ENCODE measurements at regions not wholly inside any gene's neighbourhood (a gene's known extent, or its start where the extent isn't known, plus 50 kb on each side); places are given as distances from the start of the nearest gene placed in this dataset.

DNA sequence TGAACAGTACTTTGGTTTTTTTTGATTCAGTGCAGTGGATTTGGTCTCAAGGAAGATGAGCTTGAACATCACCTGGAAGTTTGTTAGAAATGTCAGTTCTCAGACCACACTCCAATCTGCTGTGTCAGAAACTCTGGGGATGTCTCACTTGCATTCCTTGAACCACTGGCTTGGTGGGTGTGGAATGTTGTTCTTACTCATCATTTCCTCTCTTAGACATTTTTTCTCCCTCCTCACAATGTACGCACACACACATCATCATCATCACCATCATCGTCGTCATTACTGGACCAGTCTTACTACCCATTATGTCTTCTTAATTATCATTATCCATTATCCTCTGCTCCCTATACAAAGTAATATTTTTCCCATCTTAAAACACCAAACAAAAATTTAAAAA, 91.9 kb upstream of the KCNK2 start:
- H3K4me1 ChIP-seq: no peaks in the 10 kb centered on the region
- DNase-seq: no peak
- H3K27me3 ChIP-seq: no peaks in the 10 kb centered on the region
- intact Hi-C loops (cut with DNase I; ENCODE audit: low total_unique reads): no loop called here
- no peaks in the 10 kb centered on the region for H3K36me3 ChIP-seq
- no peaks in the 10 kb centered on the region for H3K9me3 ChIP-seq
- no peak overlapping the region for H3K27ac ChIP-seq
- no peak overlapping the region for H3K4me3 ChIP-seq
- TF ChIP-seq CTCF (IDR thresholded peaks at IDR 0.05) (no peak), POLR2A (IDR thresholded peaks at IDR 0.05) (no peak)

DNA sequence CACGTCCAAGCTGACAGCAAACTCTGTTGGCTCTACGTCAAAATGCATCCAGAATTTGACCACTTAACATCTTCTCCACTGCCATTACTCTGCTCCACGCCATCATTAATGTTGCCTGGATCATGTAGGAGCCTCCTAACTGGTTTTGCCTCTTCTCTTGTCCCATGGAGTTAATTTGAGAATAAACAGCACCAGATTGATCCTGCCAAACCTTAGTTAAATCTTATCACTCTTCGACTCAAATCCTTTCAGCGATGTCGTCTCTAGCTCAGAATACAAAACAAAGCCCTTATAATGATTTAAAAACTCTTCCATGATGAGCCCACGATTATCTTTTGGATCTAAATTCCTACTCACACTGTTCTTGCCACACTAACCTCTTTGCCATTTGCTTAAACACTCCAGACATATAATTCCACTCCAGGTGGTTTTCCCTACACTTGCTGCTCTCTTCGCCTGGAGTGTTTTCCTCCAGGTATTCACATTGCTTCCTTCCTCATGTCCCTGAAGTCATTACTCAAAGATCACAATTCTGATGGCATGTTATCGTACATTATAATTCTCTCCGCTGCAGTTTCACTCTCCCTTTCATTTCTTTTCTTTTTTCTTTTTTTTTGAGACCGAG, 90.7 kb upstream of the KCNK2 start:
- DNase-seq: no peak
- Histone ChIP-seq H3K27me3 (no peaks in the 10 kb centered on the region), H3K27ac (no peak overlapping the region), H3K9me3 (no peaks in the 10 kb centered on the region), H3K4me3 (no peak overlapping the region), H3K4me1 (no peaks in the 10 kb centered on the region), H3K36me3 (no peaks in the 10 kb centered on the region)
- intact Hi-C loops (cut with DNase I; ENCODE audit: low total_unique reads): no loop called here
- TF ChIP-seq POLR2A (IDR thresholded peaks at IDR 0.05): no peak
- TF ChIP-seq CTCF (IDR thresholded peaks at IDR 0.05): no peak

GRCh38 chr1:214993419-214993818, 89.1 kb upstream of the KCNK2 start:
- TF ChIP-seq CTCF (IDR thresholded peaks at IDR 0.05): no peak
- TF ChIP-seq POLR2A (IDR thresholded peaks at IDR 0.05): no peak
- DNase-seq: no peak
- H3K27me3 ChIP-seq: no peaks in the 10 kb centered on the region
- H3K9me3 ChIP-seq: no peaks in the 10 kb centered on the region
- H3K27ac ChIP-seq: no peak overlapping the region
- no peaks in the 10 kb centered on the region for H3K4me1 ChIP-seq
- intact Hi-C loops (cut with DNase I; ENCODE audit: low total_unique reads): no loop called here
- no peak overlapping the region for H3K4me3 ChIP-seq
- H3K36me3 ChIP-seq: no peaks in the 10 kb centered on the region

DNA sequence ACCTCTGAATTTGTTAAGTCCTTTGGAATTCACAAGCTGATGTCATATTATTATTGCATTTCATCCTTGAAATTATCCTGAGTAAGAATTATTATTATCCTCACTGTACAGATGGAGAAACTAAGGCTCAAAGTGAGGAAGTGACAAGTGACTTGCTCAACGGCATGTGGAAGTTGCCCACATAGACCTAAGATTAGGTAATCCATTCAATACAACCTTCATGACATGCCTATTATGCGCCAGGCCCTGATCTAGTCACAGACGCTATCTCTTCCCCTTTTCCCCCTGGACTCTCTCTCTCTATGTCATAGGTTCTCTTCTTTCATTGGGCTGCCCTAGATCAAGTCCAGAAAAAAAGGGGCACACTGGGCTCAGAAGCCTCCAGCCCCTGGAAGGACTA, 84.9 kb upstream of the KCNK2 start:
- no peaks in the 10 kb centered on the region for H3K9me3 ChIP-seq
- no peak for DNase-seq
- H3K36me3 ChIP-seq: no peaks in the 10 kb centered on the region
- no peaks in the 10 kb centered on the region for H3K4me1 ChIP-seq
- H3K27me3 ChIP-seq: no peaks in the 10 kb centered on the region
- no peak for TF ChIP-seq CTCF (IDR thresholded peaks at IDR 0.05)
- TF ChIP-seq POLR2A (IDR thresholded peaks at IDR 0.05): no peak
- H3K4me3 ChIP-seq: no peak overlapping the region
- intact Hi-C loops (cut with DNase I; ENCODE audit: low total_unique reads): no loop called here
- H3K27ac ChIP-seq: no peak overlapping the region

- Histone ChIP-seq H3K4me3 (no peak overlapping the region), H3K27me3 (no peaks in the 10 kb centered on the region), H3K27ac (no peak overlapping the region), H3K9me3 (no peaks in the 10 kb centered on the region), H3K36me3 (no peaks in the 10 kb centered on the region), H3K4me1 (no peaks in the 10 kb centered on the region)
- TF ChIP-seq POLR2A (IDR thresholded peaks at IDR 0.05) (no peak), CTCF (IDR thresholded peaks at IDR 0.05) (no peak)
- intact Hi-C loops (cut with DNase I; ENCODE audit: low total_unique reads): no loop called here
- DNase-seq: no peak
Measured at GRCh38 chr1:215001419-215002021, 81.0 kb upstream of the KCNK2 start.
